ENCODE measurements at regions not wholly inside any gene's neighbourhood (a gene's known extent, or its start where the extent isn't known, plus 50 kb on each side); places are given as distances from the start of the nearest gene placed in this dataset.
"Not testable (repeated sequence)": the region's sequence is repeated elsewhere in the genome, so short reads cannot be mapped to it uniquely, and the experiment has no call there.

DNA sequence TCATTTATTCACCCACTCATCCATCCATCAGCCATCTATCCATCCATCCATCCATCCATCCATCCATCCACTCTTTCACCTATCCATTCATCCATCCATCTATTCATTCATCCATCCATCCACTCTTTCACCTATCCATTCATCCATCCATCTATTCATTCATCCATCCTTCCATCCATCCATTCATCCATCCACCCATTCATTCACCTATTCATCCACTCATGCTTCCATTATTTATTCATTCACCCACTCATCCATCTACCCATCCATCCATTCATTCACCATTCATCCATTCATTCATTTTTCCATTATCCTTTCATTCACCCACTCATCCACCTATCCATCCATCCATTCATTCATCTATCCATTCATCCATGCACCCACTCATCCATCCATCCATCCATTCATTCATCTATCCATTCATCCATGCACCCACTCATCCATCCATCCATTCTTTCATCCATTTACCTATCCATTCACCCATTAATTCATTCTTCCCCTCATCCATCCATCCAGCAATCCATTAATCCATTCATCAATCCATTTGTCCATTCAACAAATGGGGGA, 360.9 kb downstream of the ADGRD1 start:
- intact Hi-C loops (cut with DNase I): no loop called here
- DNase-seq: no peak

DNA sequence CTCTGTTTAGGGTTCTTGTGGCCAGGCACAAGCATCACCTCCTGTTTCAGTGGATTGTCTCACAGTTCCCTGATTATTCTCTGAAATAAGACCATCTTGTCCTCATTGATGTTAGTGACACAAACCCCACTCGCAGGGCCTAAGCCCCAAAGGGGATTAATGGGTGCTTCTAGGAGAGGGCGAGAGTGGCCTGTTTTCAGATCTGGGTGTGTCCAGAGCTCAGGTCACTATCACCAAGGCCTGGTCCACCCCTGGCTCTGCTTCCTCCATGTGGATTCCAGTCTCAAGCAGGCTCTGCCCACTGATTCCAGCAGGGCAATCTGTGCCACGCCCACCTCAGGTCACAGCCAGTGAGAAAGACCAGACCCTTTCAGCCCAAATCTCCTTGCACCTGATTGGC, 361.9 kb downstream of the ADGRD1 start:
- intact Hi-C loops (cut with DNase I): no loop called here

DNA sequence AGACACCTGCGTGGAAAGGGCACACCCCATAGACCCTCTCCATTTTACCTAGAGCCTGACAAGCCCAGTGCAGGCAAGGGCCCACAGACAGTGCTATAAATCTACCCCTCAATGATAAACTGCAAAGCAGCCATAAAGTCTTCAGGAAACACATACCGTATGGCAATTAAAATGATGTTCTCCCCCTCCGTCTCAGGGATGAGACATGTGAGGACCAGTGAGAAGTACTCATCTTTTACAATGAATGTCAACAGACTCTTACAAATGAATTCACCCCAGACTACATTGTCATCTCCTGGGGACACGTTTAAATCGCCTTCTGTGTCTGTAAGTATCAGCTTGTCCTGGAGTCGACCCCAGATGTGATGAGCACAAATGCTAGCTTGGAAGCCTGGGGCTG, 362.7 kb downstream of the ADGRD1 start:
- intact Hi-C loops (cut with DNase I): no loop called here
- DNase-seq: no peak

More for the DNA sequence above, 361.9 kb downstream of the ADGRD1 start:
- DNase-seq: peak in 1 of 42 donors; percentile 2

DNA sequence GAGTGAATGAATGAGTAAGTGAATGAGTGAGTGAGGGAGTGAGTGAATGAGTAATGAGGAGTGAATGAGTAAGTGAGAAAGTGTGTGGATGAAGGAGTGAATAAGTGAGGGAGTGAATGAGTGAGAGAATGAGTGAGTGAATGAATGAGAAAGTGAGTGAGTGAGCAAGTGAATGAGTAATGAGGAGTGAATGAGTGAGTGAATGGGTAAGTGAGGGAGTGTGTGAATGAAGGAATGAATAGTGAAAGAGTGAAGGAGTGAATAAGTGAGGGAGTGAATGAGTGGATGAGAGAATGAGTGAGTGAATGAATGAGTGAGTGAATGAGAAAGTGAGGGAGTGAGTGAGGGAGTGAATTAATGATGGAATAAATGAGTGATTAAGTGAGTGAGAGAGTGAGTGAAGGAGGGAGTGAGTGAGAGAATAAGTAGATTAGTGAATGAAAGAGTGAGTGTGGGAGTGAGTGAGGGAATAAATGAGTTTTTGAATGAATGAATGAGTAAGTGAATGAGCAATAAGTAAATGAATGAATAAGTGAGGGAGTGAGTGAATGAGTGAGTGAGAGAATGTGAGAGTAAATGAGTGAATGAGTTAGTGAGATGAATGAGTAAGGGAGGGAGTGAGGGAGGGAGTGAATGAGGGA, 364.5 kb downstream of the ADGRD1 start:
- intact Hi-C loops (cut with DNase I): no loop called here
- no peak for DNase-seq

DNA sequence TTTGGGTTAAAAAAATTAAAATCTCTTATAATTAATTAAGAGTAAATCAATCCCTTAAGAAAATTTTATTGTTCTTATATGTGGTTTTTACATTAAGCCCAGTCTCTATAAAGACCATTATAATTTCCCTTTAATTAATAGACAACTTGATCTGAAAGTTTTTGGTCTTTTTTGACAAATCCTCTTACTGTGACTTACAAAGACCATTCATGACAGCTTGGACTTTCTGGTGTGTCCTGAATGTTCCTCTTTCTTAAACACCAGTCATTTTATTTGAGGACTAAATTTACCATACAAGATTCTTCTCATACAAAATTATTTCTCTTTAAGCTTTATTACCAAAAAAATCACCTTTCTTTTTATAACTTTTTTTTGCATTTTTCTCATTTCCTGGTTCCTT, 368.3 kb downstream of the ADGRD1 start:
- intact Hi-C loops (cut with DNase I): no loop called here

DNA sequence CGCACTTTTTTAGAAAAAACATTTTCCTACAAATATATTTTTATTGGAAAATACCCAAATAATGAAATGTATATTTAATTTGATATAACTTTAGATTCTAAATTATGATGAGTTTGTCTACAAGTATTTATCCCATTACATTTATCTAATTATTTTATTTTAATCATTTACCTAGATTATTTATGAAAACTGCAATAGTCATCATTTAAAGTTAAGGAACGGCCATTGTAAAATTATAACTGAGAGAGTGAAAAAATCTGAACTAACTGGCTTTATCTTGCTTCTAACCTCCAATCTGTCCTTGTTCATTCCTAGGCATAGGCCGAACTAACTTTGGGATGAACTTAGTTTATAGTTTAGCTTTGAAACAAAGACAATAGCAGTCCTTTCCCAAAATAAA, 368.8 kb downstream of the ADGRD1 start:
- intact Hi-C loops (cut with DNase I); DNase-seq: not testable (repeated sequence)

More for the DNA sequence above, 368.3 kb downstream of the ADGRD1 start:
- no peak for DNase-seq

DNA sequence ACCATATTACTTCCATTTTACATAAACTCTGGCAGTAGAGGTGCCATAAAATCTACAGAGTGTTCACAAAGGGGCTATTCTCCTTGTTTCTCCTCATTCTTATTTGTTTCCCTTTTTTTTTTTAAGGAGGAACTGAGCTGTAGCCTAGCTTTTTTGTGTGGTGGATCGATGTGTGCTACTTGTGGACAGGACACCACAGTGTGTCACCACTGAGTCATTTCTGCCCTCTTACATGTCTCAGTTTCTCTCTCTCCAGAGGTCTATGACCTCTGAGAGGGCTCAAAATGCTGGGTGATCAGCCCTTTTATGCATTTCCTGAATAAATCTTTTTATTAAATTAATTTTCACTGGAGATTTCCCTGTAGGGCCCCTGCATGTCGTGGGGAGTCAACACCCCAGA, 370.2 kb downstream of the ADGRD1 start:
- peak in 1 of 42 donors; percentile 4 for DNase-seq
- intact Hi-C loops (cut with DNase I): no loop called here

DNA sequence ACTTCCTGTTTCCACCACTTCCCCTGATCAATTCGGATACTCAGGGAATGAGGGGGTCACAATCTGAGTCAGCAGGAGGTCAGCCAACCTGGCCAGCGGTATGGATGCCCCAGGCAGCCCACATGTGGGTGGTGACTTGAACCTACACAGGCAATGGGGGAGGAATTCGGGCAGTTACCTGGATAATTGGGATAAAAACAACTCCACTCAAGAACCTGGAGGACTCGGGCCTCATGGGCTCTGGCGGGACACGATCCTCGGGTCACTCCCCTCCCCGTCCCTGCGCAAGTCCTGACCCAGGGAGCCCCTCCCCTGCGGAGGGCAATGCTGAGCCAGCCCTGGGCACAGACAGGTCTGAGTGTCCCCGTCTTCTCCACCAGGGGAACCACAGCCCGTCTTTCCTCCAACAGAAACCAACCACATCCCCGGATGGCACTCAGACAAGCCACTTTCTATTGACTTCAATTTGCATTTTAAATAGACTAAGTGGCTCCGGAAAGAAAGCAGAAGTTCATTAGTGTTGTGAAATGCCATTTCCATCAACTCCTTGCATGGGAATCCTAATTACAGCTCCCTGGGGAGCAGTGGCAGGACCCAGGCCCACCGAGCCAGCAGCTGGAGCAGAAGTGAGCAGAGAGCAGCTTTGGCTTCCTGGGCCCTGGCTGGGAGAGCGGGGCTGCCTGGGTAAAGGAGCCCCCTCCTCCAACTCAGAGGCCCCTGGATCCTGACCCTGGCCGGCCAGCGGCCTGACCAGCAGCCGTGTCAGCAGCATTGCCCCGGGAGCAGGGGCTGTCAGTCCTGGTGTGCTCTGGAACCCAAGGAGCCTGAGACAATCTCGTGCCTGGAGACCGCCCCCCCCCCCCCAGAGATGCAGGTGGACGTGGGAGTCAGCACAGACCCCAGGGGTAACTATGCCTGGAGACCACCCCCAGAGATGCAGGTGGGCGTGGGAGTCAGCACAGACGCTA, 374.1 kb downstream of the ADGRD1 start:
- DNase-seq: peak in 3 of 42 donors; percentile 11 to 35 (median 20)
- intact Hi-C loops (cut with DNase I): no loop called here

DNA sequence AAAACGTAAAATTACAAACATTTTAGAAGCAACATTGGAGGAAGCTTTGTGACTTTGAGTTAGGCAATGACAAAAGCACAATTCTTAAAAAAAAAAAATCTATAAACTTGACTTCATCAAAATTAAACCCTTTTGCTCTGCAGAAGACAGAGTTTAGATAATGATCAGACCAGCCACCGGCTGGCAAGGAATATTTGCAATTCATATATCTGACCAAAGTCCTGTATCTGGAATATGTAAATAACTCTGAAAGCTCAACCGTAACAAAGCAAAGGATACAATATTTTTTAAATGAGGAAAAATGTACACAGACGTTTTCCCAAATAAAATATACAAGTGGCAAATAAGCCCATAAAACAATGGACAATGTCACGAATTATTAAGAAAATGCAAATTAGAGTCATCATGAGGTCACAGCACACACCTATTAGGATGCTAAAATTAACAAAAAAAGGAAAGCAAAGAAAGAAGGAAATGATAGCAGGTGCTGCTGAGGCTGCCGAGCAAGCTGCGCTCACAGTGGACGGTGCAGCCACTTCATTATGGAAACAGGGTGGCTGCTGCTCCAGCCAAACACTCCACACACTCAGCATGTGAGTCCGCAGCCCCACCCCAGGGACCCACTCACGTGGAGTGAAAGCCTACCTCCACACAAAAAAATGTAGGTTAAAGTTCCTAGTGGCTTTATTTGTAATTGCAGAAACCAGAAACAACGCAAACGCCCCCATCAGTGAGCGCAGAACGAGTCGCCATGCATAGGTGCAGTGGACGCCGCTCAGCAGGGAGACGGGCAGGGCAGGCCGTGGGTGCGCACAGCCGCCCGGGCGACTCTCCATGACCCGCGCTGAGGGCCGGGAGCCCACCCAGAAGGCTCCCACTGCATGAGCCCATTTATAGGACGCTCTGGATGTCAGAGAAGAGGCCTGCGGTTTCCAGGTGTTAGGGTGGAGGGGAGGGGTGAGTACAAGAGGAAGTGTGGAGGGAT, 375.4 kb downstream of the ADGRD1 start:
- intact Hi-C loops (cut with DNase I); DNase-seq: not testable (repeated sequence)

DNA sequence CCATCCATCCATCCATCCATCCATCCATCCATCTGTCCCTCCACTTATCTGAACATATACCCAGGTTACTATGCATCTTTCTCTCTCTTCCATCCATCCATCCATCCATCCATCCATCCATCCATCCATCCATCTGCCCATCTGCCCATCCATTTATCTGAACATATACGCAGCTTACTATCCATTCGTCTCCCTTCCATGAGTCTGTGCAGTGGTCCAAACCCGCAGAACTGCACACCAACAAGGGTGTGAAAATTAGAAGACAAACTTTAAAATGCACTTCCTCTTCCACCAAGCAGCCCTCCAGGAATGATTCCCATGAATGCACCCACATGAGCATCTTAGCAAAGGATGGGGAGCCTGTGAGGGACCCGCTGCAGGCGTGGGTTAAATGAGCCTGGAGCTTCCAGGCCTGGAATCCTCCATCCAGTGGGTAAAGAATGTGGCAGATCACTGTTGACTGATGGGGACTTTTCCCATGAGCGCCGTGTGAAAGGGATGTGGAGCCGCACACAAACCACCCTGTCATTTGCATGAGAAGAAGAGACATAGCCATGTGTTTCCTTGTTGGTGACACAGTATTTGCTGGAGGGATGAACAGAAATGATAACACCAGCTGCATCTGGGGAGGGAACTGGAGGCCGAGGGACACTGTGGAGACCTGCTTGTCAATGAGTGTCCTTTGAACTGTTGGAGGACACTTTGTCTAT, 376.6 kb downstream of the ADGRD1 start:
- intact Hi-C loops (cut with DNase I): no loop called here
- peak in 1 of 42 donors; percentile 22 for DNase-seq

DNA sequence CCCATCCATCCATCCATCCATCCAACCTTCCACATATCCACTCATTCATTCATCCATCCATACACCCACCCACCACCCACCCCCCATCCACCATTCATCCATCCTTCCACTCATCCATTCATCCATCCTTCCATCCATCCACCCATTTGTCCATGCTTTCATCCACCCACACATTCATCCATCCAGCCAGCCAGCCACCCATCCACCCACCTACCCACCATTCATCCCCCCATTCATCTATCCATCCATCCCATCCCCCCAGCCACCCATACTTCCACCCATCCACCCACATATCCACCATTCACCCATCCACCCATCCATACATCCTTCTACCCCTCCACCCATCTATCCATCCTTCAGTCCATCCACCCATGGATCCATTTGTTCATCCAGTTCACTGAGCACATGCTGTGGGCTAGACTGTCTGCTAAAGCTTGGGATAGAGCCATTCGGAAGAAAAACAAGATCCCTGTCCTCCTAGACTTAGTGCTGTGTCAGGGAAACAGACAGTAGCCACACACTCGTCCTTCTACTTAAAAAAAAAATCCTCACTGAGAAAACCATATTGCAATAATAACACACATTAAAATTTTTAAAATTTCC, 377.5 kb downstream of the ADGRD1 start:
- DNase-seq: peak in 1 of 42 donors; percentile 18
- intact Hi-C loops (cut with DNase I): no loop called here

DNA sequence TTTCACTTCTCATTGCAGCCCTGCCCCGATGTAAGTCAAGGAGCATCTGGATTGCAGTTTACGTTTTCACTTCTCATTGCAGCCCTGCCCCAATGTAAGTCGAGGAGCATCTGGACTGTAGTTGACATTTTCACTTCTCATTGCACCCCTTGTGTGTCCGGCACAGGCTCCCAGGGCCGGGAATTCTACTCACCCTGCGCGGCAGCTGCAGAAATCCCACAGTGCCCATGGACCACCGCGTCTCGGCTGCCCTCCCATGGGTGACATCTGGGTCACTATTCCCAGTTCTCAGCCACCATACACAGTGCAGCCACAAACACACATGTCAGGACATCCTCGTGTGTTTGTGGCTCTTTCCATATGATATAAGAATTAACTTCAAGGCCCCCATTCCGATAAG, 378.5 kb downstream of the ADGRD1 start:
- intact Hi-C loops (cut with DNase I): no loop called here
- DNase-seq: peak in 1 of 42 donors; percentile 37

DNA sequence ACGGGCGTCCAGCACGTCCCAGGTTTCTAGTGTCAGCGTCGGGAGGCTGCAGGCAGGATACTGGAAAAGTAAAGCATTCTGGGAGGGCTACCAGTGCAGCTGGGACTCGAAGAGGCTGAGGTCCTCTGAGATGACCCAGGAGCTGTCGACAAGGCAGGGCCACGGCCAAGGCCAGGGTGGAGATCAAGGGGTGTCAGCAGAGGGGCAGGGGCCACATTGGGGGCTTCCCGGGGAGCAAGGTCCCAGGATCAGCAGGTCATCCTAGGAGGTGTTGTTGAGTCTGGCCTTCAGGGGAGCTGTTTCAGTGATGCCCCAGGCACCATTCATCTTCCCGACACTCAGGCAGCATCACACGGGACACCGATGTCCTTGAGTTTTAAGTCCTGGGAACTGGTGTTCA, 377.8 kb upstream of the SFSWAP start:
- DNase-seq: peak in 1 of 42 donors; percentile 26
- intact Hi-C loops (cut with DNase I): no loop called here

DNA sequence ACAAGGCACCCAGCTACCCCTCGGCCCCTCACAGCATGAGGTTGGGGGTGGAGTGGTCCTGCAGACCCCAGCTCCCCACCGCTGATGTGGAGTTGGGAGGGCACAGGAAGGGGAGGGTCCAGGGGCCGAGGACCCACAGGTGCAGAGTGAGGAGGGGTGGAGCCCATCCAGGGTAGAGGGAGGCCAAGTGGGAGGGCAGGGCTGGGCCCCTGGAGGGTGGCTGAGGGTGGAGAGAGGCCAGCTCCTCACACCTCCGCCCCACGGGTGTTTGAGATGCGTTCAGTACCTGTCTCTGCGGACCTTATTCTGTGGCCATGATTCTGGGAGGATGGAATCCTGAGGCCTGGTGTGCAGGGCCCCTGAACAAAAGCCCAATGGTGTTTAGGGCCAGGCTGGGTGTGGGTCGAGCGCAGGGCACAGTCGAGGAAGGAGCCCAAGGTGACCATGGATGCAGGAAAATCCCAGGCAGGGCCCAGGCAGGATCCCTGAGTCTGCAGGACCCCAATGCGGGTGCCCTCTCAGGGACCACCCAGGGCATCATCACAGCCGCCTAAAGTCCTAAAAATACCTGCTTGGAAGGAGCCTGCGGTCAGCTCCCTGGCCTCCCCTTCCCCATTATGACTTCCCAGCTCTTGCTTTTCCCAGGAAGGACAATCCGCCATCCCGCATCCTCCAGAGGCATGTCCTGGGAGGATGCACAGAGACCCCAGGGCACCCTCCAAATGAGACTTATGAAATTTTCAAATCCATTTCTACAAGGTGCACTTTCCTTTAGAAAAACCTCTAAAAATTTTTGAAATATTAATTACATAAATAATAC, 377.1 kb upstream of the SFSWAP start:
- intact Hi-C loops (cut with DNase I): no loop called here

DNA sequence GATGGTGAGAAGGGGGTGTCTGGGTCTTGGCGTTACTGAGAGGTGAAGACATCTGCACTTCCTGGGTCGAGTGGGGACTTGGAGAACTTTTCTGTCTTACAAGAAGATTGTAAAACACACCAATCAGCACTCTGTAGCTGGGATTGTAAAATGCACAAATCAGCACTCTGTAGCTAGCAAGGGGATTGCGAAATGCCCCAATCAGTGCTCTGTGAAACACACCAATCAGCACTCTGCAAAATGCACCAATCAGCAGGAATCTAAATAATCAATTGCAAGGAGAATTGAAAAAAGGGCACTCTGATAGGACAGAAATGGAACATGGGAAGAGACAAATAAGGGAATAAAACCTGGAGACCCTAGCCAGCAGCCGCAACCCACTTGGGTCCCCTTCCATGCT, 376.1 kb upstream of the SFSWAP start:
- DNase-seq: peak in 1 of 42 donors; percentile 4
- intact Hi-C loops (cut with DNase I): no loop called here

More for the DNA sequence above, 377.1 kb upstream of the SFSWAP start:
- peak in 1 of 42 donors; percentile 30 for DNase-seq

DNA sequence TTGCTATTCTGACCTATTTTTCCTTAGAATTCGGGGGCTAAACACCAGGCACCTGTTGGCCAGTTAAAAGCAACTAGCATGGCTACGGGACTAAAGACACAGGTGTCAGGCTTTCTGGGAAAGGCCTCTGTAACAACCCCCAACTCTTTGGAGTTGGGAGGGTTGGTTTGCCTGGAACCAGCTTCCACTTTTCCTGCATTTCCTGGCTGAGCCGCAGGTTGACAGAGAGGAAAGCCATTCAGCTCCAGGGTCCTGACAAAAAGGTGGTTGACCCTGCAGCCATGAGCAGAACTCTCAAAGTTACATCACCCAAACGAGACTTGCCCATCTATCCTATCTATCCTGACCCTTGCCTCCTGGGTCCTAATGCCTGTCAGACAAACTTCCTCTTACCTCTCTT, 375.4 kb upstream of the SFSWAP start:
- intact Hi-C loops (cut with DNase I): no loop called here
- DNase-seq: peak in 1 of 42 donors; percentile 21

DNA sequence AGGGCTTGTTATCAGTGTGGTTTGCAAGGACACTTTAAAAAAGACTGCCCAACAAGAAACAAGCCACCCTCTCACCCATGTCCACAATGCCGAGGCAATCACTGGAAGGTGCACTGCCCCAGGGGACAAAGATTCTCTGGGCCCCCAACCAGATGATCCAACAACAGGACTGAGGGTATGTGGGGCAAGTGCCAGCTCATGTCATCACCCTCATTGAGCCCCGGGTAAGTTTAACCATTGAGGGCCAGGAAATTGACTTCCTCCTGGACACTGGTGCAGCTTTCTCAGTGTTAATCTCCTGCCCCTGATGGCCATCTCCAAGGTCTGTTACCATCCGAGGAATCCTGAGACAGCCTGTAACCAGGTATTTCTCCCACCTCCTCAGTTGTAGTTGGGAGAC, 373.0 kb upstream of the SFSWAP start:
- DNase-seq: peak in 1 of 42 donors; percentile 5
- intact Hi-C loops (cut with DNase I): not testable (repeated sequence)
